ENCODE measurements at regions not wholly inside any gene's neighbourhood (a gene's known extent, or its start where the extent isn't known, plus 50 kb on each side); places are given as distances from the start of the nearest gene placed in this dataset.

DNA sequence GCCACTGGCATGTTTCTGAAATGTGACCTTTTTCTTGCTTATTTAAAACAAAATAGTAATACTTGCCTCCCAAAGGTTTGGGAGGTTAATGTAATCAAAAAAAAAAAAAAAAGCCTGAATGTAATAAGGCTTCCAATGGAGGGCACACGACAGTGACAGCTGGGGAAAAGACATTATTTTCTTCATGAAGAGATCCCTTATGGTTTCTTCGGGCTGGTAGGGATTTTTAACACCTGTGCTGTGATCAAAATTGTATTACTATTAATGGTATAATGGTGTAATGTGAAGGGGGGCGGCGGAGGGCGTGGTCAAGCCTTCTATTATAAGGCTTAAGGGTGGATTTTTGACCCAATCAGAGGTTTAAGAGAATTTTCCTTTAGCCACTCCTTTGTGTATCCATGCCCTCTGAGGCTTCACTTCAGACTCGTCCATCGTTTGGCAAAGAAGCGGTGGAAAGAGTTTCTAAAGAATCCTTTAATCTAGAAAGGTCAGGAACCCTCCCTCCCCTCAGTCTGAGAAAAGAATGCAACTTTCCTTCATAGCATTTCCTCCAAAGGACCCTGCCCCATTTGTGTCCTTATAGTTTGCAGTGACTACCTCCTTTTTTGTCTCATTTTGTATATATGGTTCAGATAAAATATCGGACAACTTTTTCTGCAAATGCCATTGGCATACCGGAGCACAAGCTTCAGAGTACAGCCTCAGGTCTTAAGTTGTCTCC is 89.5 kb upstream of the CHD2 start (continued):
- no peak for TF ChIP-seq CHD2 (IDR thresholded peaks at IDR 0.05; ENCODE audit: borderline replicate concordance, low read depth, low read length)
- TF ChIP-seq SMC3 (IDR thresholded peaks at IDR 0.05; ENCODE audit: borderline replicate concordance, low read length) = no peak
- TF ChIP-seq SMARCA5 (IDR thresholded peaks at IDR 0.05) = no peak
- TF ChIP-seq RBBP5 (conservative IDR thresholded peaks at IDR 0.05) = no peak
- no peak for TF ChIP-seq JUNB (IDR thresholded peaks at IDR 0.05)
- no peak for TF ChIP-seq CBFB (IDR thresholded peaks at IDR 0.05; ENCODE audit: low read depth)
- TF ChIP-seq NFYB (IDR thresholded peaks at IDR 0.05; ENCODE audit: insufficient read depth, low read depth, low read length) = peak; percentile 72; the same call in 1 of the 2 replicates
- TF ChIP-seq, protein P1, sequence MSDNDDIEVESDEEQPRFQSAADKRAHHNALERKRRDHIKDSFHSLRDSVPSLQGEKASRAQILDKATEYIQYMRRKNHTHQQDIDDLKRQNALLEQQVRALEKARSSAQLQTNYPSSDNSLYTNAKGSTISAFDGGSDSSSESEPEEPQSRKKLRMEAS (IDR thresholded peaks at IDR 0.05; ENCODE audit: low read depth, low read length) = no peak
- no peak for TF ChIP-seq ETV6 (conservative IDR thresholded peaks at IDR 0.05 in 1 of 2, IDR thresholded peaks at IDR 0.05 in 1 of 2; ENCODE audit: borderline replicate concordance in 1 of 2, low read depth in 1 of 2)
- no peak for TF ChIP-seq NR2C2 (IDR thresholded peaks at IDR 0.05; ENCODE audit: borderline replicate concordance, control insufficient read depth, insufficient read length, low read depth)
- TF ChIP-seq, protein P2, sequence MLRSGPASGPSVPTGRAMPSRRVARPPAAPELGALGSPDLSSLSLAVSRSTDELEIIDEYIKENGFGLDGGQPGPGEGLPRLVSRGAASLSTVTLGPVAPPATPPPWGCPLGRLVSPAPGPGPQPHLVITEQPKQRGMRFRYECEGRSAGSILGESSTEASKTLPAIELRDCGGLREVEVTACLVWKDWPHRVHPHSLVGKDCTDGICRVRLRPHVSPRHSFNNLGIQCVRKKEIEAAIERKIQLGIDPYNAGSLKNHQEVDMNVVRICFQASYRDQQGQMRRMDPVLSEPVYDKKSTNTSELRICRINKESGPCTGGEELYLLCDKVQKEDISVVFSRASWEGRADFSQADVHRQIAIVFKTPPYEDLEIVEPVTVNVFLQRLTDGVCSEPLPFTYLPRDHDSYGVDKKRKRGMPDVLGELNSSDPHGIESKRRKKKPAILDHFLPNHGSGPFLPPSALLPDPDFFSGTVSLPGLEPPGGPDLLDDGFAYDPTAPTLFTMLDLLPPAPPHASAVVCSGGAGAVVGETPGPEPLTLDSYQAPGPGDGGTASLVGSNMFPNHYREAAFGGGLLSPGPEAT (IDR thresholded peaks at IDR 0.05; ENCODE audit: low read depth) = 0 out of 2 replicates have a peak, but pooled peaks have one; percentile 23
- TF ChIP-seq SMAD5 (IDR thresholded peaks at IDR 0.05; ENCODE audit: low read depth) = peak; percentile 29; the same call in 1 of the 2 replicates
- no peak for TF ChIP-seq MXI1 (IDR thresholded peaks at IDR 0.05; ENCODE audit: low read depth, low read length)
- no peak for TF ChIP-seq NBN (IDR thresholded peaks at IDR 0.05)
- TF ChIP-seq RELA (IDR thresholded peaks at IDR 0.05; ENCODE audit: borderline replicate concordance, partially characterized antibody) = no peak
- no peak for TF ChIP-seq SIN3A (IDR thresholded peaks at IDR 0.05; ENCODE audit: low read depth, low read length)
- TF ChIP-seq EZH2 (IDR thresholded peaks at IDR 0.05; ENCODE audit: borderline replicate concordance, control insufficient read depth, low read depth, low read length) = no peak
- TF ChIP-seq ZNF384 (IDR thresholded peaks at IDR 0.05; ENCODE audit: borderline replicate concordance, low read depth, low read length) = peak; percentile 59; the same call in 1 of the 2 replicates
- TF ChIP-seq CEBPB (IDR thresholded peaks at IDR 0.05; ENCODE audit: borderline replicate concordance in 1 of 2, low read depth in 2 of 2, low read length in 2 of 2) = no peak
